Fibroblast of lung (primary cell): ENCODE measurements at regions not wholly inside any gene's neighbourhood (a gene's known extent, or its start where the extent isn't known, plus 50 kb on each side); places are given as distances from the start of the nearest gene placed in this dataset.

Experiments used
- DNase-seq, 2 donors: peaks; one replicate each; pipeline versions ENCODE4 v3.0.0 to v3.0.0-alpha.2; 2010; ENCODE audit warnings: low read depth in 2 of 2
- H2AFZ ChIP-seq: 2 replicates; pipeline ENCODE4 v1.5.1; 2012; ENCODE audit warnings: low read length, control low read depth, inconsistent platforms
- H3K27ac ChIP-seq: 2 replicates; pipeline ENCODE4 v1.5.1; 2011; ENCODE audit warnings: low read length, control low read depth; ENCODE audit not compliant: insufficient read depth
- H3K27me3 ChIP-seq: 2 replicates; pipeline ENCODE4 v1.5.1; 2011; ENCODE audit warnings: mild to moderate bottlenecking, low read length; ENCODE audit not compliant: control insufficient read depth, insufficient read depth
- H3K36me3 ChIP-seq: 2 replicates; pipeline ENCODE4 v1.5.1; 2011; ENCODE audit warnings: low read length; ENCODE audit not compliant: control insufficient read depth, insufficient read depth
- H3K4me1 ChIP-seq: 2 replicates; pipeline ENCODE4 v1.5.1; 2011; ENCODE audit warnings: low read length; ENCODE audit not compliant: control insufficient read depth, insufficient read depth; ENCODE audit errors: extremely low read depth
- H3K4me2 ChIP-seq: 2 replicates; pipeline ENCODE4 v1.5.1; 2011; ENCODE audit warnings: low read length, control low read depth; ENCODE audit not compliant: insufficient read depth; ENCODE audit errors: extremely low read depth
- H3K4me3 ChIP-seq, 4 experiments: fragments of 200-600 bp in 1 of 4; sonication (generic) in 1 of 4; replicated peaks in 1 of 4; 2 replicates each; pipeline ENCODE4 v1.5.1; 2011 to 2016; ENCODE audit warnings: low read length in 4 of 4, low read depth in 3 of 4, mild to moderate bottlenecking in 3 of 4, control low read depth in 2 of 4, inconsistent platforms in 1 of 4, mixed read lengths in 1 of 4; ENCODE audit not compliant: insufficient read depth in 1 of 4; ENCODE audit errors: control extremely low read depth in 1 of 4
- H3K79me2 ChIP-seq: 2 replicates; pipeline ENCODE4 v1.5.1; 2012; ENCODE audit warnings: mild to moderate bottlenecking, low read length, inconsistent platforms; ENCODE audit not compliant: control insufficient read depth, insufficient read depth
- H3K9ac ChIP-seq: 2 replicates; pipeline ENCODE4 v1.5.1; 2011; ENCODE audit warnings: mild to moderate bottlenecking, low read length, control low read depth; ENCODE audit not compliant: insufficient read depth
- H3K9me3 ChIP-seq: 2 replicates; pipeline ENCODE4 v1.5.1; 2012; ENCODE audit warnings: low read depth, low read length; ENCODE audit not compliant: control insufficient read depth, insufficient read depth
- H4K20me1 ChIP-seq: 2 replicates; pipeline ENCODE4 v1.5.1; 2011; ENCODE audit warnings: low read length; ENCODE audit not compliant: control insufficient read depth, insufficient read depth; ENCODE audit errors: extremely low read depth
- CTCF ChIP-seq, 2 donors: IDR thresholded peaks in 1 of 2; conservative IDR thresholded peaks in 1 of 2; 1 replicate in 1 of 2; 2 replicates in 1 of 2; pipeline ENCODE4 v1.5.1; 2011 to 2012; ENCODE audit warnings: low read length in 2 of 2, control low read depth in 1 of 2, inconsistent platforms in 1 of 2, low read depth in 1 of 2, mild to moderate bottlenecking in 1 of 2
- EZH2 ChIP-seq: IDR thresholded peaks from 2 replicates; pipeline ENCODE4 v1.5.1; 2012; ENCODE audit warnings: low read length, control low read depth, mild to moderate bottlenecking; ENCODE audit errors: missing control alignments

GRCh38 chr14:101499513-101499912, 61.8 kb upstream of the DIO3 start:
- no peak overlapping the region for H3K27ac ChIP-seq
- H3K4me2 ChIP-seq, result no peak overlapping the region
- no peaks in the 10 kb centered on the region for H3K79me2 ChIP-seq
- H3K36me3 ChIP-seq, result no peaks in the 10 kb centered on the region
- no peak for DNase-seq
- H3K9ac ChIP-seq, result no peak overlapping the region
- no peaks in the 10 kb centered on the region for H3K9me3 ChIP-seq
- H3K27me3 ChIP-seq, result no peaks in the 10 kb centered on the region
- no peak overlapping the region for H3K4me3 ChIP-seq
- H4K20me1 ChIP-seq, result no peaks in the 10 kb centered on the region
- TF ChIP-seq EZH2, result no peak
- no peak for TF ChIP-seq CTCF (conservative IDR thresholded peaks at IDR 0.05 in 1 of 2, IDR thresholded peaks at IDR 0.05 in 1 of 2; ENCODE audit: low read depth in 1 of 2, low read length in 2 of 2)
- no peaks in the 10 kb centered on the region for H3K4me1 ChIP-seq
- no peak overlapping the region for H2AFZ ChIP-seq

GRCh38 chr14:101500061-101500460, 61.2 kb upstream of the DIO3 start:
- H3K79me2 ChIP-seq, result no peaks in the 10 kb centered on the region
- no peak for TF ChIP-seq CTCF (conservative IDR thresholded peaks at IDR 0.05 in 1 of 2, IDR thresholded peaks at IDR 0.05 in 1 of 2; ENCODE audit: low read depth in 1 of 2, low read length in 2 of 2)
- TF ChIP-seq EZH2, result no peak
- no peaks in the 10 kb centered on the region for H3K9me3 ChIP-seq
- H3K4me3 ChIP-seq, result no peak overlapping the region
- no peaks in the 10 kb centered on the region for H4K20me1 ChIP-seq
- no peaks in the 10 kb centered on the region for H3K36me3 ChIP-seq
- H2AFZ ChIP-seq, result no peak overlapping the region
- no peaks in the 10 kb centered on the region for H3K27me3 ChIP-seq
- H3K4me2 ChIP-seq, result no peak overlapping the region
- no peak overlapping the region for H3K27ac ChIP-seq
- DNase-seq, result no peak
- H3K4me1 ChIP-seq, result no peaks in the 10 kb centered on the region
- H3K9ac ChIP-seq, result no peak overlapping the region

GRCh38 chr14:101500681-101501080, 60.6 kb upstream of the DIO3 start:
- Histone ChIP-seq H3K9me3 (no peaks in the 10 kb centered on the region), H2AFZ (no peak overlapping the region), H3K9ac (no peak overlapping the region), H4K20me1 (no peaks in the 10 kb centered on the region), H3K27ac (no peak overlapping the region), H3K36me3 (no peaks in the 10 kb centered on the region), H3K79me2 (no peaks in the 10 kb centered on the region), H3K4me3 (no peak overlapping the region), H3K4me1 (no peaks in the 10 kb centered on the region), H3K27me3 (no peaks in the 10 kb centered on the region), H3K4me2 (no peak overlapping the region)
- TF ChIP-seq EZH2 (no peak), CTCF (conservative IDR thresholded peaks at IDR 0.05 in 1 of 2, IDR thresholded peaks at IDR 0.05 in 1 of 2; ENCODE audit: low read depth in 1 of 2, low read length in 2 of 2) (no peak)
- DNase-seq, result no peak
